Stomach (tissue), 4 donors: ENCODE measurements at regions not wholly inside any gene's neighbourhood (a gene's known extent, or its start where the extent isn't known, plus 50 kb on each side); places are given as distances from the start of the nearest gene placed in this dataset.

ENCODE experiments used
- CTCF ChIP-seq, 7 experiments: fragments of 450-650 bp in 4 of 7; fragments of 200-600 bp in 3 of 7; sonication (generic) in 3 of 7; IDR thresholded peaks; one replicate each; pipeline ENCODE4 v1.5.1; 2016 to 2019; ENCODE audit warnings: antibody characterized with exemption in 7 of 7, control low read depth in 2 of 7, mild to moderate bottlenecking in 1 of 7
- POLR2A ChIP-seq, 4 donors: fragments of 450-650 bp; IDR thresholded peaks; one replicate each; pipeline ENCODE4 v1.6.1; 2016; ENCODE audit warnings: antibody characterized with exemption in 4 of 4, control low read depth in 2 of 4, mild to moderate bottlenecking in 1 of 4, moderate library complexity in 1 of 4

- no peak for TF ChIP-seq CTCF (IDR thresholded peaks at IDR 0.05)
- no peak for TF ChIP-seq POLR2A (IDR thresholded peaks at IDR 0.05)
Observed at GRCh38 chr5:61637566-61637965, 305.5 kb downstream of the ZSWIM6 start.
